Stimulated activated CD8-positive, alpha-beta memory T cell treated with anti-CD3 and anti-CD28 coated beads, Interleukin-4, amount 100 ng/mL, for 48 hours (primary cell): ENCODE measurements at regions not wholly inside any gene's neighbourhood (a gene's known extent, or its start where the extent isn't known, plus 50 kb on each side); places are given as distances from the start of the nearest gene placed in this dataset.
"Not testable (repeated sequence)": the region's sequence is repeated elsewhere in the genome, so short reads cannot be mapped to it uniquely, and the experiment has no call there.

Experiments
- DNase-seq: peaks from one replicate; pipeline ENCODE4 v3.0.0-alpha.2; 2020

DNA sequence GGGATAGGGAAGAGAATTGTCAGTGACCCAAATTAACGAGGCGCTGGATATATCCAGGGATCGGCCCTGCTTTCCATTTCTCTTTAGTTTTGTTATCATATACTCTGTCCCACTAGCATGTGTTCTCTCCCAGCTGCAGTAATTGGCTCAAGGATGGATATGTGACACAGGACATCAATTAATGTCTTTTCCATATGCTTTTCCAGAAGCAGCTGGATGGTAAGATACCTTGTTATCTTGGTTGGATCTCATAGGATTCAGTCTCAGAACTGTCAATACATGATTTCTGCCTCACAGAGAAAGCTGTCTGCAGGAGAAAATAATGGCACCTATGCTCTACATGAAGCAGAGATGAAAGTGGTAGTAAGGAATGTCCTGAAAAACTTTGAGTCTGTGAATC lies 157.1 kb upstream of the SPRY2 start:
- no peak for DNase-seq

- no peak for DNase-seq
These were observed 156.5 kb upstream of the SPRY2 start for GRCh38 chr13:80497439-80497838.

GRCh38 chr13:80496721-80497397 lies 155.9 kb upstream of the SPRY2 start:
- no peak for DNase-seq

GRCh38 chr13:80490491-80490943 lies 149.6 kb upstream of the SPRY2 start:
- DNase-seq = not testable (repeated sequence)

DNA sequence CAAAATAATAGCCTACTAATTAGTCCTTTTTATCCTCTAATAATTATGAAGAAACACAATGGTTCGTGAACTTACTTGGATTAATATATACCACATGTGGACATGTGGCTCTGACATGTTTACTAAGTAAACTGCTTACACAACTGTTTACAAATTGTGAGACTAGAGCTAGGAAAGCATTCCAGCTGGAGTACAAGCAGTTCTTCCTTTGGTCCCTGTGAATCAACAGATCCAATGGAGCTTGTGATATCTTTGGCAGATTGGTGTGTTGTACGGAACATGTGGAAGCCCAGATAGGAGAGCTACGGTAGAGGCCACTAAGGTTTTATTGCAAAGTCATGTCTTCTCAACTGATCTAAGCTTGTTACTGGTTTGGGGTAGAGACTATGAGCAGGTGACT lies 145.5 kb upstream of the SPRY2 start:
- no peak for DNase-seq

- no peak for DNase-seq
These were observed 142.2 kb upstream of the SPRY2 start for GRCh38 chr13:80483157-80483556.

DNA sequence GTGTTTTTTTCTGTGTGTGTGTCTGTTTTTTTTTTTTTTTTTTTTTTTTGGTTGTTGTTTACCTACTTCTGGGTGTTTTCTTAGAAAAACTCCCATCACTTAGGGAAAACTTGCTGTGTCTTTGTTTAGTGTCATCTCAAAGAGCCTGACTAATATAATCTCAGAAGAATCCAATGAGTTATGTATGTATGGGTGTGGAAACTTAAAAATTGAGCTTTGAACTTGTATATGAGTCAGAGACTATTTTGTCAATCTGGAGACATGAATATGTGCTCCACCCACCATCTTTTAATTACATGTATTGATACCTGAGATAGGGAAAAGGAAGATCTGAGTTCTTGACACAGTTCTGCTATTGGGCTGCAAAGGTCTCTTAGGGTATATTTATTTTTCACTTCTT lies 140.7 kb upstream of the SPRY2 start:
- no peak for DNase-seq

- DNase-seq = no peak
These were observed 136.9 kb upstream of the SPRY2 start for GRCh38 chr13:80477661-80478443.

- no peak for DNase-seq
These were observed 136.0 kb upstream of the SPRY2 start for GRCh38 chr13:80476953-80477352.

- no peak for DNase-seq
These were observed 134.8 kb upstream of the SPRY2 start for GRCh38 chr13:80475718-80476117.

DNA sequence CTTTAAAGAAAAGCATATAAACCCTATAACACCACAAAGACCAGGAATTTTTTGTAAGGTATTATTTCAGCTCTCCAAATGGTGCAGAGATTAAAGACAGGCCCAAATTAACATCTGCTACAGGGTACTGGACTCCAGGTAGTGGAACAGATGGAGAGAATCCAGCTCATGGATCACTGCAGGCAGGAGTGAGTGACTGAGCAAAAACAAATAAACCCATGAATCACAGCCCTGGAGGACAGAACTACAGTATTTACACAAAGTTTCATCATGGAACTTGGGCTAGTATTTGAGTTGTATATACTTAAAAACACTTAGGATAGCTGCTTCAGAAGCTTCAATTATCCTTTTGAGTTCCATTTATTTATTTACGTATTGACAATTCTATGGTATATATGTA lies 132.8 kb upstream of the SPRY2 start:
- no peak for DNase-seq

DNA sequence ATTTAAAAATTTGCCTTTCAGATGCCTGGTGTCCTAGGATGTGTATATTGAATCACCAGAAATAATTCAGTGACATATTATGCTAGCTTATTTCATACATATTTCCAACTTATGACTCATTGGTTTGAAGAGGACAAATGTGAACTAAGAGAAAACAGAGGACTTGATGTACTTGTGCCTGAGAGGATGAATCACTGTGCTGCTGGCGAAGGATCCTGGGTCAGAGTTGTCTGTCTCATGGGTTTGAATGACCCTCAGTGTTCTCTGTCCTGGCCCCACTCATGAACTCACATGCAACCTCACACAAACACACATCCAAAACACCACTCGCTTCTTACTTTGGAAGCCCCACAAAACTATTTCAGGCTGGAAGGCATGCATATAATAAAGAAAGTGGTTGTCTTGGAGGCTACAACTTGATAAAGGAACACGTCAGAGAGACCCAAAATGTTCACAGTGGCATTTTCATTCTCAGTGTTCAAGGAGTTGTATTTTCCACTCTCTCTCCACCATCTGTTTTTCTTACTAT lies 129.0 kb upstream of the SPRY2 start:
- DNase-seq = no peak

- no peak for DNase-seq
These were observed 128.4 kb upstream of the SPRY2 start for GRCh38 chr13:80469105-80469852.

DNA sequence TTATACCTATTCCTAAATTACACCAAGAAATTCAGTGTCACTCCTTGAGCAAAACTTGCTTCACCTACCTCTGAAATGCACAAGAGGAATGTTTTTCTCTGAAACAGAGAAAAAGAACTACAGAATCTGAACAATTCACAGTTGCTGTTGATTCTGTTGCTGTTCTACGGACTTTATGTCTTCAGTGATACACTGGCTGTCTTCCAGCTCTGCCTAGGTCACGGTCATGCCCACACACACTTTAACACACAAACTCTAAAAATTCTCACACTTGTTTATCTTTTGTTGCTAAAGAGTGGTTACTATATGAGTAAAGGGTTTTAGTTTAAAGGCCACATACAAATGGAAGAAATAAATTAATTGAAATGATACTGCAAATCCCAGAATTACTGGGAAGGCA lies 124.4 kb upstream of the SPRY2 start:
- DNase-seq = no peak

GRCh38 chr13:80463673-80464352 lies 122.9 kb upstream of the SPRY2 start:
- no peak for DNase-seq

GRCh38 chr13:80462567-80462966 lies 121.6 kb upstream of the SPRY2 start:
- no peak for DNase-seq

DNA sequence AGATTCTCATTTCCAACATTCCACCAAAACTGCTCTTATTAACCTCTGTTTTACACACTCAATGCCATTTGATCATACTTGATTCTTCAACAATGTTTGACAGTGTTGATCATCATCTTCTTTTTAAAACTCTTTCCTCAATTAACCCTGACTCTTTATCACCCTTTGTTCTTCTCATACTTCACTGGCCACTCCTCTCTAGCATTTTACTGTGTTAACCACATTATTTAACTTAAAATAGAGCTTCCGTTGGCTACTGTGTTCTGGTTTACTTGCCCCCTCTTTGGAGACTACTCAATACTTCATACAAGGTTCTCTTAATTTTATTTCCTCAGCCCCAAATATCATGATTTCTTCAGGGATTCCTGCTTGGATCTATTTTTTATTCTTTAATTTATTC lies 121.1 kb upstream of the SPRY2 start:
- no peak for DNase-seq

DNA sequence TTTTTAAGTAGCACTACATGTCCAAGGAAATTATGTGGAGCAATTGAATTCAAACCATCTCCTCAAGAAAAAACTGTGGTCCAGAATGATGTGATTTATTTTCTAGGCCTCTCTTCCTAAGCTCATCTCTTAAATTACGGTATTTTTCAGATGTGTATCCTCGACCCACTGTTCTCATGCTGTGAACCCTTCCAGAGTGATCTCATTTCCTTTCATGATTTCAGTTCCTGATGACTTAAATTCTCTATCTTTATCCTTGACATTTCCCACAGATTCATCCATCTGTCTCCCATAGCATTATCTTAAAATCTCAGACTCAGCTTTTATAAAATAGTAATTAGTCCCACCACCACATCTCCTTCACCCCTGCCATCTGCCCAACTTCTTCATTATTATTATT lies 117.6 kb upstream of the SPRY2 start:
- no peak for DNase-seq

GRCh38 chr13:80454245-80454644 lies 113.3 kb upstream of the SPRY2 start:
- no peak for DNase-seq

- no peak for DNase-seq
These were observed 111.4 kb upstream of the SPRY2 start for GRCh38 chr13:80452279-80452678.

DNA sequence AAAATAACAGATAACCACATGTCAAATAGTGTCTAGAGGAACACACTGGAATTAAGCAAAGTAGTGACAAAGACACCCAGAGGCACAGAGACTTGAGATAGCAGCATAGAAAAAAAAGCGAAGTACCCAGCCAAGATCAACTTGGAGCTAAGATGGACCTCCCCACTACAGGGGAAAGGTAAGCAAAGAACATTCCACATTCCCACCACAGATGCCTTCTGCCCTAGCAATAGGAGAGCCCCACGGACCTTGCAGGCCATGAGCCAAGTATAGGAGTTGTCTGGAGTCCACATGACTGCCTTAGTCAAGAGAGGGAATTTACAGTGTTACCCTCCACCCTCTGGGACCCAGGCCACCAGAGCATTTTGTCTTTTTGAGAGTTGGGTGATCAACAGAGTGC lies 110.7 kb upstream of the SPRY2 start:
- DNase-seq = no peak

GRCh38 chr13:80450386-80450785 lies 109.5 kb upstream of the SPRY2 start:
- no peak for DNase-seq

DNA sequence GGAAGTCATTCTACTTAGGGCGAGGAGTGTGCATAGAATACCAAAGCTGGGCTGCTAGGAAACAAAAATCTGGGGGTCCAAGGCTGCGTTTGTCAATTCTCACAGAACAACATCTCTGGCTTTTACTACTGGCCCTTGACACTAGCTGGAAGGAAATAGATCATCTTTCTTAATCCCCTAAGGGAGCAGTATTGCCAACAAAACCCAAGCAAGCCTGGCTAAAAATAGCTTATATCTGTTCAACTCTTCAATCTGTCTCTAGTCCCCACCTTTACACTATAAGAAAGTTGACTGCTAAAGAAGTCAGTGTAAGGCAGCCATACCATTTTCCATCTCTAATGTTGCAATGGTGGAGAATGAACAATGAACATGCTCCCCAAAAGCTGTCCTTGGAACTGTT lies 107.8 kb upstream of the SPRY2 start:
- DNase-seq = no peak
